Thymus (tissue), 11 donors: ENCODE measurements at regions not wholly inside any gene's neighbourhood (a gene's known extent, or its start where the extent isn't known, plus 50 kb on each side); places are given as distances from the start of the nearest gene placed in this dataset.
A peak's percentile ranks its signal among the peaks of the same experiment; 100 is the strongest.

Experiments used
- DNase-seq, 9 donors: peaks; one replicate each; pipeline ENCODE4 v3.0.0-alpha.2; 2013; ENCODE audit warnings: low spot score in 9 of 9, low read depth in 6 of 9, missing footprints in 1 of 9
- H3K27ac ChIP-seq, 2 donors: one replicate each; pipeline ENCODE4 v1.5.1; 2013; ENCODE audit warnings: control low read depth in 1 of 2, low read depth in 1 of 2, low read length in 1 of 2, mild to moderate bottlenecking in 1 of 2, moderate library complexity in 1 of 2
- H3K27me3 ChIP-seq, 2 donors: one replicate each; pipeline ENCODE4 v1.5.1; 2013; ENCODE audit warnings: low read length in 1 of 2; ENCODE audit not compliant: control insufficient read depth in 2 of 2, insufficient read depth in 1 of 2
- H3K36me3 ChIP-seq, 2 donors: one replicate each; pipeline ENCODE4 v1.5.1; 2013; ENCODE audit warnings: low read length in 1 of 2, mild to moderate bottlenecking in 1 of 2, moderate library complexity in 1 of 2; ENCODE audit not compliant: control insufficient read depth in 2 of 2, insufficient read depth in 2 of 2
- H3K4me1 ChIP-seq, 2 donors: one replicate each; pipeline ENCODE4 v1.5.1; 2013; ENCODE audit warnings: low read length in 2 of 2; ENCODE audit not compliant: control insufficient read depth in 2 of 2, insufficient read depth in 2 of 2
- H3K4me3 ChIP-seq, 2 donors: one replicate each; pipeline ENCODE4 v1.5.1; 2013; ENCODE audit warnings: low read length in 2 of 2, control low read depth in 1 of 2, mild to moderate bottlenecking in 1 of 2
- H3K9me3 ChIP-seq, 2 donors: one replicate each; pipeline ENCODE4 v1.5.1; 2013; ENCODE audit warnings: low read length in 1 of 2, mild to moderate bottlenecking in 1 of 2; ENCODE audit not compliant: control insufficient read depth in 2 of 2, insufficient read depth in 1 of 2
- WGBS: extraction: QIAGEN DNeasy Blood & Tissue Kit; methylation state at CpG from one replicate; pipeline ENCODE4 v1.1.7; 2013; 5-methylcytosine and 5-hydroxymethylcytosine counted together
- donor health status: healthy.

GRCh38 chr14:71273366-71273765, 366.1 kb downstream of the PCNX1 start:
- WGBS = 96% methylated on average over 2 of the region's 2 CpGs
- peaks cover 0 to 9% of the 10 kb centered on the region in 2 donors for H3K4me1 ChIP-seq
- peaks cover 0 to 5% of the 10 kb centered on the region in 2 donors for H3K9me3 ChIP-seq
- no peak overlapping the region for H3K4me3 ChIP-seq
- H3K27ac ChIP-seq = no peak overlapping the region
- no peaks in the 10 kb centered on the region for H3K36me3 ChIP-seq
- H3K27me3 ChIP-seq = no peaks in the 10 kb centered on the region
- no peak for DNase-seq

- 90% methylated on average over 2 of the region's 2 CpGs for WGBS
- Histone ChIP-seq H3K27me3 (no peaks in the 10 kb centered on the region), H3K4me1 (no peaks in the 10 kb centered on the region), H3K36me3 (no peaks in the 10 kb centered on the region), H3K4me3 (no peak overlapping the region), H3K9me3 (no peaks in the 10 kb centered on the region), H3K27ac (no peak overlapping the region)
- no peak for DNase-seq
These were observed 376.8 kb downstream of the PCNX1 start for GRCh38 chr14:71284048-71284447.

GRCh38 chr14:71286126-71286525, 378.9 kb downstream of the PCNX1 start:
- Histone ChIP-seq H3K27me3 (no peaks in the 10 kb centered on the region), H3K27ac (no peak overlapping the region), H3K9me3 (no peaks in the 10 kb centered on the region), H3K4me3 (no peak overlapping the region), H3K36me3 (no peaks in the 10 kb centered on the region), H3K4me1 (peaks cover 0 to 5% of the 10 kb centered on the region in 2 donors)
- DNase-seq = no peak
- WGBS = 98% methylated on average over 1 of the region's 1 CpG

GRCh38 chr14:71287567-71287966, 380.3 kb downstream of the PCNX1 start:
- Histone ChIP-seq H3K27me3 (no peaks in the 10 kb centered on the region), H3K4me3 (no peak overlapping the region), H3K9me3 (no peaks in the 10 kb centered on the region), H3K4me1 (peaks cover 0 to 5% of the 10 kb centered on the region in 2 donors), H3K27ac (no peak overlapping the region), H3K36me3 (no peaks in the 10 kb centered on the region)
- WGBS = 94% methylated on average over 2 of the region's 2 CpGs
- DNase-seq = no peak

GRCh38 chr14:71289536-71289935, 382.3 kb downstream of the PCNX1 start:
- peaks cover 0 to 5% of the 10 kb centered on the region in 2 donors for H3K4me1 ChIP-seq
- no peaks in the 10 kb centered on the region for H3K36me3 ChIP-seq
- peak in 2 of 9 donors; percentile 14 to 23 for DNase-seq
- no peak overlapping the region for H3K27ac ChIP-seq
- no peaks in the 10 kb centered on the region for H3K27me3 ChIP-seq
- no peak overlapping the region for H3K4me3 ChIP-seq
- WGBS = 74% methylated on average over 4 of the region's 4 CpGs
- no peaks in the 10 kb centered on the region for H3K9me3 ChIP-seq

GRCh38 chr14:71290301-71290700, 383.0 kb downstream of the PCNX1 start:
- Histone ChIP-seq H3K4me1 (peaks cover 0 to 5% of the 10 kb centered on the region in 2 donors), H3K27me3 (no peaks in the 10 kb centered on the region), H3K4me3 (no peak overlapping the region), H3K9me3 (no peaks in the 10 kb centered on the region), H3K36me3 (no peaks in the 10 kb centered on the region), H3K27ac (no peak overlapping the region)
- 96% methylated on average over 6 of the region's 6 CpGs for WGBS
- DNase-seq = no peak

- H3K27me3 ChIP-seq = no peaks in the 10 kb centered on the region
- peaks cover 0 to 5% of the 10 kb centered on the region in 2 donors for H3K4me1 ChIP-seq
- H3K9me3 ChIP-seq = no peaks in the 10 kb centered on the region
- 54% methylated on average over 4 of the region's 4 CpGs for WGBS
- no peak overlapping the region for H3K4me3 ChIP-seq
- H3K27ac ChIP-seq = no peak overlapping the region
- DNase-seq = peak in 1 of 9 donors; percentile 23
- H3K36me3 ChIP-seq = no peaks in the 10 kb centered on the region
These were observed 383.8 kb downstream of the PCNX1 start for GRCh38 chr14:71290960-71291466.

- H3K36me3 ChIP-seq = no peaks in the 10 kb centered on the region
- no peaks in the 10 kb centered on the region for H3K9me3 ChIP-seq
- no peaks in the 10 kb centered on the region for H3K27me3 ChIP-seq
- H3K27ac ChIP-seq = no peak overlapping the region
- H3K4me3 ChIP-seq = no peak overlapping the region
- DNase-seq = no peak
- H3K4me1 ChIP-seq = no peaks in the 10 kb centered on the region
These were observed 388.9 kb downstream of the PCNX1 start for GRCh38 chr14:71296184-71296583.

GRCh38 chr14:71300566-71301330, 393.5 kb downstream of the PCNX1 start:
- Histone ChIP-seq H3K4me1 (no peaks in the 10 kb centered on the region), H3K27me3 (no peaks in the 10 kb centered on the region), H3K27ac (no peak overlapping the region), H3K4me3 (no peak overlapping the region), H3K36me3 (no peaks in the 10 kb centered on the region), H3K9me3 (no peaks in the 10 kb centered on the region)
- WGBS = 59% methylated on average over 5 of the region's 5 CpGs
- DNase-seq = no peak
